MCF 10A (cell line): ENCODE measurements at regions not wholly inside any gene's neighbourhood (a gene's known extent, or its start where the extent isn't known, plus 50 kb on each side); places are given as distances from the start of the nearest gene placed in this dataset.

Source experiments
- BruUV-seq: library from RNA; stranded (reverse); fragments of 400-500 nt; replicated peaks from 2 replicates; lab custom pipeline; 2021; lab: Mats Ljungman, UMichigan
- CTCF ChIA-PET: fragments of 300-600 bp; sonication (Branson Sonifier 250); formaldehyde crosslinking; extraction: SDS; loops from one replicate; lab custom pipeline; 2021; ENCODE audit warnings: antibody characterized with exemption, inconsistent platforms; lab: Yijun Ruan, JAX
- POLR2A ChIA-PET: fragments of 300-600, 350-650 bp; sonication (Branson Sonifier 250); formaldehyde crosslinking; extraction: SDS; loops from one replicate; lab custom pipeline; 2020; ENCODE audit warnings: antibody characterized with exemption, inconsistent platforms; lab: Yijun Ruan, JAX
- DNase-seq: peaks from one replicate; pipeline ENCODE4 v3.0.0-alpha.2; 2018; ENCODE audit not compliant: unreplicated experiment
- H3K27ac Mint-ChIP-seq: one replicate; pipeline ENCODE4 v1.8.0; 2022; ENCODE audit warnings: mild to moderate bottlenecking, low read depth, mixed read lengths; ENCODE audit not compliant: unreplicated experiment
- H3K27me3 Mint-ChIP-seq: one replicate; pipeline ENCODE4 v1.8.0; 2022; ENCODE audit warnings: mixed read lengths; ENCODE audit not compliant: insufficient read depth, unreplicated experiment
- H3K36me3 Mint-ChIP-seq: one replicate; pipeline ENCODE4 v1.8.0; 2022; ENCODE audit warnings: mild to moderate bottlenecking, moderate library complexity, mixed read lengths; ENCODE audit not compliant: insufficient read depth, unreplicated experiment
- H3K4me1 Mint-ChIP-seq: one replicate; pipeline ENCODE4 v1.8.0; 2022; ENCODE audit warnings: mixed read lengths; ENCODE audit not compliant: insufficient read depth, unreplicated experiment
- H3K4me3 Mint-ChIP-seq: one replicate; pipeline ENCODE4 v1.8.0; 2022; ENCODE audit warnings: mild to moderate bottlenecking, moderate library complexity, mixed read lengths; ENCODE audit not compliant: unreplicated experiment
- H3K9me3 Mint-ChIP-seq: one replicate; pipeline ENCODE4 v1.8.0; 2022; ENCODE audit warnings: mixed read lengths; ENCODE audit not compliant: unreplicated experiment
- CTCF ChIP-seq: fragments of 200-600 bp; IDR thresholded peaks from one replicate; pipeline ENCODE4 v1.8.0; 2022; ENCODE audit warnings: antibody characterized with exemption, mild to moderate bottlenecking; ENCODE audit not compliant: unreplicated experiment
- intact Hi-C: fragments of 100-400 bp; cut with micrococcal nuclease; formaldehyde crosslinking; loops from 2 replicates; pipeline ENCODE4 v1.14.1; 2022

- POLR2A ChIA-PET, result interaction anchor here (0.6 kb wide), 1 partner anchor 428 kb away, joined by 3 read pairs; no protein-coding TSS in a partner anchor
- CTCF ChIA-PET, result interaction anchor here (0.5 kb wide), 1 partner anchor 1317 kb away, joined by 4 read pairs; no protein-coding TSS in a partner anchor
Observed at GRCh38 chr9:95585824-95586223, 69.1 kb upstream of the PTCH1 start.

GRCh38 chr9:95584176-95584575 is 67.4 kb upstream of the PTCH1 start:
- no peak for DNase-seq
- TF ChIP-seq CTCF, result no peak
- H3K4me3 Mint-ChIP-seq, result no peak overlapping the region
- BruUV-seq, result no TSS peak
- H3K4me1 Mint-ChIP-seq, result no peaks in the 10 kb centered on the region
- ChIA-PET POLR2A (no interaction called here), CTCF (interaction anchor here (0.7 kb wide), 1 partner anchor 987 kb away, joined by 3 read pairs; no protein-coding TSS in a partner anchor)
- intact Hi-C loops, result no loop called here
- no peaks in the 10 kb centered on the region for H3K27me3 Mint-ChIP-seq
- H3K9me3 Mint-ChIP-seq, result no peaks in the 10 kb centered on the region
- no peaks in the 10 kb centered on the region for H3K36me3 Mint-ChIP-seq
- H3K27ac Mint-ChIP-seq, result no peak overlapping the region

More at GRCh38 chr9:95585824-95586223, 69.1 kb upstream of the PTCH1 start:
- peaks cover 15% of the 10 kb centered on the region for H3K27me3 Mint-ChIP-seq
- BruUV-seq, result no TSS peak
- H3K27ac Mint-ChIP-seq, result no peak overlapping the region
- no peak for DNase-seq
- no peaks in the 10 kb centered on the region for H3K4me1 Mint-ChIP-seq
- H3K9me3 Mint-ChIP-seq, result no peaks in the 10 kb centered on the region
- TF ChIP-seq CTCF, result no peak
- H3K36me3 Mint-ChIP-seq, result no peaks in the 10 kb centered on the region
- H3K4me3 Mint-ChIP-seq, result no peak overlapping the region
- intact Hi-C loops, result no loop called here

- no peaks in the 10 kb centered on the region for H3K9me3 Mint-ChIP-seq
- no peaks in the 10 kb centered on the region for H3K27me3 Mint-ChIP-seq
- DNase-seq, result no peak
- H3K27ac Mint-ChIP-seq, result no peak overlapping the region
- no peaks in the 10 kb centered on the region for H3K4me1 Mint-ChIP-seq
- H3K36me3 Mint-ChIP-seq, result no peaks in the 10 kb centered on the region
- POLR2A ChIA-PET, result no interaction called here
- intact Hi-C loops, result no loop called here
- H3K4me3 Mint-ChIP-seq, result no peak overlapping the region
- no peak for TF ChIP-seq CTCF
- CTCF ChIA-PET, result no interaction called here
- no TSS peak for BruUV-seq
Observed at GRCh38 chr9:95581900-95582299, 65.1 kb upstream of the PTCH1 start.

- H3K4me3 Mint-ChIP-seq, result no peak overlapping the region
- intact Hi-C loops, result no loop called here
- BruUV-seq, result no TSS peak
- H3K4me1 Mint-ChIP-seq, result no peaks in the 10 kb centered on the region
- ChIA-PET CTCF (no interaction called here), POLR2A (no interaction called here)
- DNase-seq, result no peak
- no peak for TF ChIP-seq CTCF
- H3K27me3 Mint-ChIP-seq, result no peaks in the 10 kb centered on the region
- no peaks in the 10 kb centered on the region for H3K36me3 Mint-ChIP-seq
- H3K27ac Mint-ChIP-seq, result no peak overlapping the region
- H3K9me3 Mint-ChIP-seq, result no peaks in the 10 kb centered on the region
Observed at GRCh38 chr9:95580812-95581761, 64.3 kb upstream of the PTCH1 start.
